SH-SY5Y (cell line): ENCODE measurements at regions not wholly inside any gene's neighbourhood (a gene's known extent, or its start where the extent isn't known, plus 50 kb on each side); places are given as distances from the start of the nearest gene placed in this dataset.

Experiments
- GATA2 ChIP-seq: IDR thresholded peaks from 2 replicates; pipeline ENCODE4 v1.6.1; 2011; ENCODE audit warnings: mild to moderate bottlenecking, low read depth, low read length
- GATA3 ChIP-seq: IDR thresholded peaks from 2 replicates; pipeline ENCODE4 v1.6.1; 2011; ENCODE audit warnings: low read depth, mild to moderate bottlenecking, low read length, moderate library complexity

DNA sequence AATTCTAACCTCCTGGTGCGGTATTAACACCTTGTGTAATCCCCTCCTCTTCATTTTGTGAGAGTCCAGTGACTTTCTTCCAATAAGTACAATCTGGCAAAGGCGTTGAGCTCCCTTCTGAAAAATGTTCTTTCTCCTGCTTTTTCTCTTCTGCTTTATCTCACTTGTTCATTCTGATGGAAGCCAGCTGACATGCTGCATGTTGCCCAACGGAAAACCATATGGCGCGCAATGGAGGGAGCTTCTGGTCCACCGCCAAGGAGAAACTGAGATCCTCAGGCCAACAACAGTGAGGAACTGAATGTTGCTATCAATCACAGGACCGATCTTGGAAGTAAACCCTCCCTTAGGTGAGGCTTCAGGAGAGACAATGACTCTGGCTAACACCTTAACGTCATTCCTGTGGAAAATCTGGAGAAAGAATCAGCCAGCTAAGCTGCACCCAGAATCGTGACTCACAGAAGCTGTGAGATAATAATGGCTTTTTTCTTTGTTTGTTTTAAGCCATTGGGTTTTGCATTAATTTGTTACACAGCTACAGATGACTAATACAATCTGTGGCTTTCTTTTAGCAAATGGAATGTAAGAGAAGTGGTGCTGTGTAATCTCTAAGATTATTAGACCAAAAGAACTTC is 1323.9 kb upstream of the DDX18 start:
- TF ChIP-seq GATA3 = no peak
- TF ChIP-seq GATA2 = no peak

GRCh38 chr2:116491292-116491691 is 1323.2 kb upstream of the DDX18 start:
- TF ChIP-seq GATA2 (no peak), GATA3 (no peak)

DNA sequence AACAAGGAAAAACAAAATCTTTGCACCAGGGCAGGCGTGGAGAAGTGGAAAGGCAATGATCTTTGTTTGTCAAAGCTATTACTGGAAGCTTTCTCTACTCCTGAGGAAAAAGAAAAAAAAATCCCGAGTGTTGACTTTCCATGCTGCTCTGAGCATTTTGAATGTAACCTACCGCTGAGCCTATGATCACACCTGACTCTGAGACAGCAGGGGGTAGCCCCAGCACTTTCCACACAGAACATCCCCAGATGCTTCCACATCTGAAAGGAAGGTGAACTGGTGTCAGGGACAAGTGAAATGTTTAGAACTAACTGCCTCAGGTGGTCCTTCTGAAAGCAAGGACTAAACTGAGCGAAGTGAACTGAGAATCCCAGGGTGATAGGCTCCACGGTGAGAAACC is 1315.1 kb upstream of the DDX18 start:
- no peak for TF ChIP-seq GATA3
- no peak for TF ChIP-seq GATA2

GRCh38 chr2:116510117-116510671 is 1304.3 kb upstream of the DDX18 start:
- TF ChIP-seq GATA3 = no peak
- TF ChIP-seq GATA2 = no peak

- no peak for TF ChIP-seq GATA3
- no peak for TF ChIP-seq GATA2
These were observed 1303.1 kb upstream of the DDX18 start for GRCh38 chr2:116511426-116511825.

DNA sequence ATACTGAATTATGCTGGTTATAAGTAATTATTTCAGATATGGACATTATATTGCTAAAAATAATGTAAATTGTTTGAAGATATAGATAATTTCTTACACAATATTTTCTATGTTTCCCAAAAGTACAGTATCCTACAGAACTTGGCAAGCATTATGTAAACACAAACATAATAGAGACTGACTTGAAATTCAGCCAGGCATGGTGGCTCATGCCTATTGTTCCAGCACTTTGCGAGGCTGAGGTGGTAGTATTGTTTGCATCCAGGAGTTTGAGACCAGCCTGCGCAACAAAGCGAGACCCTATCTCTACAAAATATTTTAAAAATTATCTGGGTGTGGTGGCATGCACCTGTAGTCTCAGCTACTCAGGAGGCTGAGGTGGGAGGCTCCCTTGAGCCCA is 1300.5 kb upstream of the DDX18 start:
- TF ChIP-seq GATA3 (no peak), GATA2 (no peak)

GRCh38 chr2:116517936-116518335 is 1296.6 kb upstream of the DDX18 start:
- no peak for TF ChIP-seq GATA3
- TF ChIP-seq GATA2 = no peak

DNA sequence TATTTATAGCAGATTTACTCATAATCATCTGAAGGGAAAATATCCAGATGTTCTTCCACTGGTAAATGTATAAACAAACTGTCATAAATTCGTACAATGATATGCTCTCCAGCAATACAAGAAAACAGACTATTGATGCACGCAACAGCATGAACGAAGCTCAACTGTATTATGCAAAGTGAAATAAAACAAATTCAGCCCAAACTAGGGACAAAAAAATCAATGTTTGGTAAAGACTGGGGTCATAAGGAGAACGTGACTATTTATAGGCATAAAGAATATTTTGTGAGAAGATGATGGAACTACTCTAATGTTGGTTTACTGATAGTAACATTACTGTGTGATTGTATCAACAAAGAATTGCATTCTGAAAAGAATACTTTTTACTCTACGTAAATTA is 1276.7 kb upstream of the DDX18 start:
- TF ChIP-seq GATA3 = no peak
- TF ChIP-seq GATA2 = no peak

- TF ChIP-seq GATA2 = no peak
- TF ChIP-seq GATA3 = no peak
These were observed 1269.0 kb upstream of the DDX18 start for GRCh38 chr2:116545286-116546068.

GRCh38 chr2:116580209-116580608 is 1234.3 kb upstream of the DDX18 start:
- no peak for TF ChIP-seq GATA2
- TF ChIP-seq GATA3 = no peak

DNA sequence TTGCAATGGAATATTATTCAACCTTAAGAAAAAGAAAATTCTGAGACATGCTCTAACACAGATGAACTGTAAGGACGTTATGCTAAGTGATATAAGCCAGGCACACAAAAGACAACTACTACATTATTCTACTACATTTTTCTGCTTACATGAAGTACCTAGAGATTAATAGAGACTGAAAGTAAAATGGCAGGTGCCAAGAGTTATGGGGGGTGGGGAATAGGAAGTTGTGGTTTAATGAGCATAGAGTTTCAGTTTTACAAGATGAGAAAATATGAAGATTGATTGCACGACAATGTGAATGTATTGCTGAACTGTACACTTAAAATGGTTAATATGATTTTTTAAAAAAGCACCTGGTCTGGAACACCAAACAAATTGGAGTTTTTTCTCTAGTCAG is 1231.6 kb upstream of the DDX18 start:
- TF ChIP-seq GATA2 (no peak), GATA3 (no peak)

GRCh38 chr2:116585669-116586327 is 1228.7 kb upstream of the DDX18 start:
- TF ChIP-seq GATA2 = no peak
- no peak for TF ChIP-seq GATA3

DNA sequence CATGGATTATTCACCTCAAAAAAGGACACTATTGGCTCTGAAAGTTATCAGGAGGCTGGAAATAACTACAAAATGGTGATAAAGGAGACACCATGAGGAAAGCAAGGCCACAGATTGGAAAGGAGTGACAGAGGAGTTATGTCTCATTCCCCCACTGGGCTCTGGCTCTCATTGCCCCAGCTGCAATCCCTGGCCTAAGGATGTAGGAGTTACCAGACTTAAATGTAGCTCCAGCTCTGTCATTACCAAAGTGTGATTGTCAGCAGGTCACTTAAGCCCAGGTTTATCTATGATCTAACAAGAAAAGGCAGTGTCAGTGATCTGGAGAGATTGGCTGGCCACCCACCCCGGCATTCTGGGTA is 1228.2 kb upstream of the DDX18 start:
- no peak for TF ChIP-seq GATA2
- no peak for TF ChIP-seq GATA3
